T-cell (primary cell): ENCODE measurements at regions not wholly inside any gene's neighbourhood (a gene's known extent, or its start where the extent isn't known, plus 50 kb on each side); places are given as distances from the start of the nearest gene placed in this dataset.
A peak's percentile ranks its signal among the peaks of the same experiment; 100 is the strongest.

Experiments used
- ATAC-seq, 4 experiments: fragments of 200-7000 bp in 3 of 4; fragments of 150-1000 bp in 1 of 4; cut with Tn5 transposase; replicated peaks in 1 of 4; 1 replicate in 3 of 4; 2 replicates in 1 of 4; pipeline ENCODE4 v1.10.0; 2021; ENCODE audit warnings: moderate library complexity in 3 of 4, mild to moderate bottlenecking in 2 of 4, moderate number of reproducible peaks in 1 of 4
- CTCF ChIA-PET, 2 donors: fragments of 300-600 bp; sonication (Branson Sonifier 250); formaldehyde crosslinking; loops; one replicate each; lab custom pipeline; 2022; ENCODE audit warnings: antibody characterized with exemption in 2 of 2; lab: Charles Lee
- POLR2A ChIA-PET, 2 donors: fragments of 300-600 bp; sonication (Branson Sonifier 250); formaldehyde crosslinking; loops; one replicate each; lab custom pipeline; 2022; ENCODE audit warnings: antibody characterized with exemption in 2 of 2; lab: Charles Lee
- DNase-seq, 35 experiments: peaks; one replicate each; pipeline versions ENCODE4 v3.0.0 to v3.0.0-alpha.2; 2013 to 2023
- H3K27ac ChIP-seq: one replicate; pipeline ENCODE4 v1.5.1; 2013; ENCODE audit warnings: low read length
- H3K27me3 ChIP-seq, 2 experiments: replicated peaks in 1 of 2; 1 replicate in 1 of 2; 2 replicates in 1 of 2; pipeline versions ENCODE4 v1.6.1 to v1.7.0; 2013; ENCODE audit warnings: low read length in 1 of 2, mixed read lengths in 1 of 2; ENCODE audit not compliant: control insufficient read depth in 2 of 2, insufficient read depth in 2 of 2; ENCODE audit errors: extremely low read depth in 1 of 2
- H3K36me3 ChIP-seq, 2 donors: 1 replicate in 1 of 2; 2 replicates in 1 of 2; pipeline versions ENCODE4 v1.6.1 to v1.7.0; 2013; ENCODE audit warnings: low read length in 1 of 2; ENCODE audit not compliant: control insufficient read depth in 2 of 2, insufficient read depth in 1 of 2; ENCODE audit errors: extremely low read depth in 1 of 2
- H3K4me1 ChIP-seq, 2 experiments: 1 replicate in 1 of 2; 2 replicates in 1 of 2; pipeline versions ENCODE4 v1.6.1 to v1.7.0; 2013; ENCODE audit warnings: low read length in 2 of 2, mixed read lengths in 1 of 2; ENCODE audit not compliant: insufficient read depth in 2 of 2, control insufficient read depth in 1 of 2; ENCODE audit errors: extremely low read depth in 1 of 2
- H3K4me3 ChIP-seq, 2 donors: 1 replicate in 1 of 2; 2 replicates in 1 of 2; pipeline versions ENCODE4 v1.5.1 to v1.7.0; 2013; ENCODE audit warnings: mild to moderate bottlenecking in 2 of 2, low read length in 1 of 2, moderate library complexity in 1 of 2; ENCODE audit not compliant: control insufficient read depth in 1 of 2; ENCODE audit errors: extremely low read depth in 1 of 2
- H3K9me3 ChIP-seq: 2 replicates; pipeline ENCODE4 v1.7.0; 2013
- H3K27ac Mint-ChIP-seq, 2 donors: one replicate each; pipeline ENCODE4 v1.8.0; 2020 to 2021; ENCODE audit warnings: mild to moderate bottlenecking in 2 of 2, mixed read lengths in 2 of 2
- H3K27me3 Mint-ChIP-seq, 2 donors: one replicate each; pipeline ENCODE4 v1.8.0; 2021 to 2022; ENCODE audit warnings: mixed read lengths in 2 of 2
- H3K36me3 Mint-ChIP-seq: one replicate; pipeline ENCODE4 v1.8.0; 2021; ENCODE audit warnings: mixed read lengths
- H3K4me1 Mint-ChIP-seq, 3 donors: one replicate each; pipeline ENCODE4 v1.8.0; 2020 to 2022; ENCODE audit warnings: mixed read lengths in 3 of 3, mild to moderate bottlenecking in 1 of 3
- H3K4me3 Mint-ChIP-seq, 3 donors: one replicate each; pipeline ENCODE4 v1.8.0; 2020 to 2022; ENCODE audit warnings: mild to moderate bottlenecking in 3 of 3, mixed read lengths in 3 of 3, moderate library complexity in 3 of 3
- H3K9me3 Mint-ChIP-seq, 3 donors: one replicate each; pipeline ENCODE4 v1.8.0; 2020 to 2022; ENCODE audit warnings: mixed read lengths in 3 of 3
- WGBS: methylation state at CpG from one replicate; pipeline ENCODE4 v1.1.5; 2013; ENCODE audit warnings: missing lambda C conversion rate; ENCODE audit not compliant: insufficient coverage; 5-methylcytosine and 5-hydroxymethylcytosine counted together

DNA sequence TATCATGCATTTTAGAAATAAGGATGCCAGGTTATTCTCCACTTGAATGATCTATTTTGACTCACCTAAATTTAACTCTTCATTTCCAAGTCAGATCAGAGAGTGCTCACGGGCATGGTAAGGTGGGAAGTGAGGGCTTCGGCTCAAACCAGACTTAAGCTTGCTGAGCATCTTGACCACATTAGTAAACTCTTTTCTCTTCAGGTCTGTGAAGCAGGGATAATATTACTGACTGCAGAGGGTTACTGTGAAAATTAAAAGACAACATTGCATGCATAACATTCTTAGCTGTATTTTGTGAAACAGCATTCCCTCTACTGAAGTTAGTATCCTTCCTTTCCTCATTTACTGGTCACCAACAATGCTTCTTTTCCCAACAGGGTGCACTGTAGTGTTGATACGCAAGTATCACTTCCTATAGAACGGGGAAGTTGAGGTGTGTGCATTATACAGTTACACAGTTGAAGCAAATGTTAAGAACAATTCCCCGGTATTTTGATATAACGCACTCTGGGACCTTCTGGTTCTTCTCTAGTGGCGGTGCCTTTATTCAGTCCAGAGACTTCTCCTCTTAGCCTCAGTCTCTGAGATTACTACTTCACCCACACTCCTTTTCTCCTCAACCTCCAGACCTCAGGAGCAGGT lies 74.1 kb upstream of the MNS1 start:
- H3K27me3 Mint-ChIP-seq = no peaks in the 10 kb centered on the region
- peaks cover 2 to 7% (median 3%) of the 10 kb centered on the region in 3 donors for H3K9me3 Mint-ChIP-seq
- H3K27ac Mint-ChIP-seq = no peak overlapping the region
- H3K27me3 ChIP-seq = peaks cover 0 to 3% of the 10 kb centered on the region in 2 experiments
- ChIA-PET POLR2A (no interaction called here), CTCF (no interaction called here)
- no peaks in the 10 kb centered on the region for H3K36me3 ChIP-seq
- H3K9me3 ChIP-seq = no peaks in the 10 kb centered on the region
- no peak overlapping the region for H3K27ac ChIP-seq
- ATAC-seq = no peak
- peaks cover 4 to 14% of the 10 kb centered on the region in 2 experiments for H3K4me1 ChIP-seq
- H3K4me3 Mint-ChIP-seq = no peak overlapping the region
- DNase-seq = no peak
- peaks cover 7 to 13% (median 12%) of the 10 kb centered on the region in 3 donors for H3K4me1 Mint-ChIP-seq
- WGBS = no CpG with 5 or more reads among the region's 7 CpGs
- H3K4me3 ChIP-seq = no peak overlapping the region
- H3K36me3 Mint-ChIP-seq = no peaks in the 10 kb centered on the region

DNA sequence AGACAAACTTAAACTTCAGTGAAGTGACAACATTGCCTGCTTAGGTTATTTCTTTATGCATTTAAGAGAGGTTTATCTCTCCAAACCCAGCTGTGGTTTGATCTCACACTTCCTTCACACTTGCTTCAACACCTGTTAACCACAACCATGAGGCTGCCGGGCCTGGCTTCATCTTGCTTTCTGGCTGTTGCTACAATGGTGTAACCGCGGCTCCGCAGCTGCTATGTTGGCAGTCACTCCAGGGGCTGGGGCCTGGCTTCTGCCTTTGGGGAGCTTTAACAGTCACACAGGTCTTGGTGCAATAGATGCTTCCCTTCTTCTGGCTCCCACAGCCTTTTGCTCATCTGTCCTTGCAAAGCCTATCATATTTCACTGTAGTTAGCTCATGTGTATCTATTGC lies 72.9 kb upstream of the MNS1 start:
- Mint-ChIP-seq H3K9me3 (peaks cover 0 to 1% (median 0%) of the 10 kb centered on the region in 3 donors), H3K4me3 (no peak overlapping the region), H3K27me3 (no peaks in the 10 kb centered on the region), H3K4me1 (peaks cover 7 to 13% (median 12%) of the 10 kb centered on the region in 3 donors), H3K27ac (no peak overlapping the region), H3K36me3 (no peaks in the 10 kb centered on the region)
- Histone ChIP-seq H3K27ac (no peak overlapping the region), H3K4me3 (peak overlapping the region in 1 of 2 donors; percentile 1), H3K27me3 (peaks cover 0 to 3% of the 10 kb centered on the region in 2 experiments), H3K36me3 (no peaks in the 10 kb centered on the region), H3K4me1 (peaks cover 4 to 16% of the 10 kb centered on the region in 2 experiments), H3K9me3 (no peaks in the 10 kb centered on the region)
- ATAC-seq (peak; percentile 34 to 95 (median 64)), DNase-seq (peak in 34 of 35 experiments; percentile 10 to 74 (median 46))
- ChIA-PET POLR2A (no interaction called here), CTCF (interaction anchor here in 1 of 2 donors (0.7 kb wide), 1 partner anchor 47 kb away, joined by 3 read pairs; no protein-coding TSS in a partner anchor)
- WGBS = 0% methylated on average over 4 of the region's 4 CpGs

DNA sequence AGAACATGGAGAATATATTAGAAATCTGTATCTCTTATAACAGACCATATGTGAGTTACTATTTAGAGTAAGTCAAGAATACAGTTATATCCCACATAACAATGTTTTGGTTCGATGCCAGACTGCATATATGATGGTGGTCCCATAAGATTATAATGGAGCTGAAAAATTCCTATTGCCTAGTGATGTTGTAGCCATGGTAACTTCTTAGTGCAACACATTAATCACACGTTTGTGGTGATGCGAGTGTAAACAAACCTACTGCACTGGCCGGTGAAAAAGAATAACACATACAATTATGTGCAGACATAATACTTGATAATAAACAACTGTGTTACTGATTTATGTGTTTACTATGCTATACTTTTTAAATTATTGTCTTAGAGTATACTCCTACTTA lies 69.8 kb upstream of the MNS1 start:
- Histone ChIP-seq H3K9me3 (no peaks in the 10 kb centered on the region), H3K4me1 (peaks cover 4 to 18% of the 10 kb centered on the region in 2 experiments), H3K4me3 (no peak overlapping the region), H3K27me3 (no peaks in the 10 kb centered on the region), H3K36me3 (no peaks in the 10 kb centered on the region), H3K27ac (no peak overlapping the region)
- ATAC-seq (no peak), DNase-seq (no peak)
- no CpG with 5 or more reads among the region's 4 CpGs for WGBS
- no peaks in the 10 kb centered on the region for H3K9me3 Mint-ChIP-seq
- POLR2A ChIA-PET = no interaction called here
- H3K4me1 Mint-ChIP-seq = peaks cover 7 to 13% (median 12%) of the 10 kb centered on the region in 3 donors
- no peak overlapping the region for H3K27ac Mint-ChIP-seq
- CTCF ChIA-PET = no interaction called here
- H3K27me3 Mint-ChIP-seq = no peaks in the 10 kb centered on the region
- no peaks in the 10 kb centered on the region for H3K36me3 Mint-ChIP-seq
- H3K4me3 Mint-ChIP-seq = no peak overlapping the region

DNA sequence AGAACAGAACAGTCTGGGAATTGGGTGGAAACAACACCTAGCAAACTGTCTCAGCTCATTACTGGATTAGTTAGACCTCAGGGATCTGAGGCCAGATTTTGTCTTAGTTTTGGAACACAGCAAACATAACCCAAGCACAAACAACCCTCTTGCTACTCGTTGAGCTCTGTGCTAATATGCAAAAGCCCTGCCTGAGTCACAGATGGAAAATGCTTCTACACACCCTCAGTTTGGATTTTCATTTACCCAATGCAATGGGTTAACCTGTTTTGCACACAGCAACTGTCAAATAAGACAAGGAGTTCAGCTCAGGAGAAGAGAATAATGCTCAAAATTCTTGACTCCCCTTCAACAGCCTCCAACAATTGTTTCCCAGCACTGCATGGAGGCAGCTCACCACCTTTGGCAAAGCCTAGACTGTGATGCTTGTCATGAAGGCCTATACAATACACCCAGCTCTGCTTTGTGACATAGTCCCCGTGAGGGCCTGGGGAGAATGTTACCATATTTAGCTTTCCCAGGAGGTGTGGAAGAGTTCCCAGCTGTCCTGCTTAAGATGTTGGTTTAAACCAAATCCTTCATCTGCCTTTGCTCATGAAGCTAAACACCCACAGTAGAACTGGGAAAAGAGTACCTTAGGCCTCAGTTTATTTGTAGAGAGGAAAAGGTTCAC lies 68.9 kb upstream of the MNS1 start:
- Histone ChIP-seq H3K27me3 (no peaks in the 10 kb centered on the region), H3K4me1 (peaks cover 4 to 18% of the 10 kb centered on the region in 2 experiments), H3K36me3 (no peaks in the 10 kb centered on the region), H3K4me3 (no peak overlapping the region), H3K27ac (no peak overlapping the region), H3K9me3 (no peaks in the 10 kb centered on the region)
- Mint-ChIP-seq H3K9me3 (no peaks in the 10 kb centered on the region), H3K27ac (no peak overlapping the region), H3K4me1 (peaks cover 7 to 13% (median 12%) of the 10 kb centered on the region in 3 donors), H3K27me3 (no peaks in the 10 kb centered on the region), H3K4me3 (no peak overlapping the region), H3K36me3 (no peaks in the 10 kb centered on the region)
- ATAC-seq (no peak), DNase-seq (no peak)
- ChIA-PET CTCF (interaction anchor here (0.9 to 1.0 kb wide), 2 partner anchors 37 to 43 kb away, joined by 3 read pairs; no protein-coding TSS in a partner anchor), POLR2A (no interaction called here)
- WGBS = 0% methylated on average over 1 of the region's 2 CpGs

DNA sequence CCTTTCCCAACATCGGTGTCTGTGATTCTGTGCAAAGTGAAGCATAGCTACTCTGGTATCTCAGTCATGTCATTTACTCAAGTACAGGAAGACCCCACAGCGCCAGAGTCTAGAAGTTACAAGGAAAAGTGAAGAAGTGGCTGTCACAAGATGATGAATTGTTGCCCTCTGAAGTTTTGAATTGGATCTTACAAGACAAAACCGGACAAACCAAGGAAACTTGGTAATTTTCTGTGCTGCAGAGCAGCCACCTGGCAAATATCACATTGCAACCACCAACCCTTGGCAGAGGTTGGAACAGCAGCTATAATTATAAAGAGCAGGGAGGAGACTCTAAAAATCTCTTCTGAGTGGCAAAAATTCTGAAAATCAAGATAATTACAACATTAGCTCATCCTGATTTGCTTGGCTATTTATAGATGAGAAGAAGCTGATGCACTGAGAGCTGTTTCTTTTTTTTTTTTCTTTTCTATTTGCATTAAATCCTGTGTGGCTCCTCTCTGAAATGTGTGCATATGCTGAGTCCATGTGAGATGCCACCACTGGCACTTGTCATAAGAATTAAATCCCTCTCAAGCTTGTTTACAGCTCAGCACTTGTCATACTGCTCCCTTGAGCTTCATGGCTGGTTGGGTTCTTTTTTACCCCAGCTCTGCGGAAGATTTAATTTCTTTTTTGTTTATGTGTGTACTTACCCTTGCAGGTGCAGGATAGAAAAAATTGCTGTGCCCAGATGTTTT lies 68.0 kb upstream of the MNS1 start:
- Mint-ChIP-seq H3K9me3 (no peaks in the 10 kb centered on the region), H3K36me3 (no peaks in the 10 kb centered on the region), H3K27me3 (peaks cover 0 to under 1% of the 10 kb centered on the region in 2 donors), H3K4me3 (no peak overlapping the region), H3K4me1 (peaks cover 2 to 7% (median 6%) of the 10 kb centered on the region in 3 donors), H3K27ac (no peak overlapping the region)
- H3K4me1 ChIP-seq = peaks cover 2 to 16% of the 10 kb centered on the region in 2 experiments
- DNase-seq (no peak), ATAC-seq (no peak)
- H3K4me3 ChIP-seq = no peak overlapping the region
- WGBS = no CpG with 5 or more reads among the region's 4 CpGs
- H3K27me3 ChIP-seq = peaks cover 0 to 2% of the 10 kb centered on the region in 2 experiments
- H3K9me3 ChIP-seq = no peaks in the 10 kb centered on the region
- no peaks in the 10 kb centered on the region for H3K36me3 ChIP-seq
- CTCF ChIA-PET = interaction anchor here (0.9 to 1.0 kb wide), 2 partner anchors 36 to 42 kb away, joined by 3 read pairs; no protein-coding TSS in a partner anchor
- no peak overlapping the region for H3K27ac ChIP-seq
- POLR2A ChIA-PET = no interaction called here

DNA sequence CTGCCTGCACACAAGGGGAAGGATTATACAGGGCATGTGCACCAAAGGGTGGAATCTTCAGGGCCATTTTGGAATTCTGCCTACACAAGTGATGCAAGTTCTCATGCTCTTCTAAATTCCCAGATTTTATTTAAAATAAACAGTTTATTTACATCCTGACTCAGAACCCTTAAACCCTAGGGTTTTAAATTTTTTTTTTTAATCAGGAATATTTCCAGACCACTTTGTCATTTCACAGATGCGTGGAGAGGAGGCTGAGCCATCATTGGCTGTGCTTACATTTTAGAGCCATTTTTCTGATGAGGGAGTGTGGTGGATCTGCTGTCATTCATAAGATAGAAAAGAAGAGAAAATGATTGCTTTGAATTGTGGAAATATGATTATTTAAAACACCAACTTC lies 65.2 kb upstream of the MNS1 start:
- Histone ChIP-seq H3K9me3 (no peaks in the 10 kb centered on the region), H3K36me3 (no peaks in the 10 kb centered on the region), H3K4me1 (peaks cover 0 to 7% of the 10 kb centered on the region in 2 experiments), H3K27ac (no peak overlapping the region), H3K27me3 (peaks cover 0 to 3% of the 10 kb centered on the region in 2 experiments), H3K4me3 (no peak overlapping the region)
- ATAC-seq (no peak), DNase-seq (no peak)
- Mint-ChIP-seq H3K27ac (no peak overlapping the region), H3K36me3 (no peaks in the 10 kb centered on the region), H3K4me3 (no peak overlapping the region), H3K27me3 (peaks cover 3 to 5% of the 10 kb centered on the region in 2 donors), H3K4me1 (no peaks in the 10 kb centered on the region), H3K9me3 (no peaks in the 10 kb centered on the region)
- WGBS = no CpG with 5 or more reads among the region's 1 CpG
- POLR2A ChIA-PET = no interaction called here
- CTCF ChIA-PET = no interaction called here
